Neural cell (in vitro differentiated cells): ENCODE measurements at regions not wholly inside any gene's neighbourhood (a gene's known extent, or its start where the extent isn't known, plus 50 kb on each side); places are given as distances from the start of the nearest gene placed in this dataset.

Experiments
- EZH2 ChIP-seq: fragments of 200-600, 300-800 bp; shearing (Covaris generic), sonication (generic); IDR thresholded peaks from 2 replicates; pipeline ENCODE4 v1.6.1; 2014; ENCODE audit warnings: antibody characterized with exemption, low read length, borderline replicate concordance, mild to moderate bottlenecking; ENCODE audit not compliant: insufficient read depth, poor library complexity, severe bottlenecking
- POLR2AphosphoS5 ChIP-seq: IDR thresholded peaks from 2 replicates; pipeline ENCODE4 v1.6.1; 2012
- TF ChIP-seq, protein P1 (sequence below): fragments of 450-650 bp; IDR thresholded peaks from 2 replicates; pipeline ENCODE4 v1.5.1; 2014; ENCODE audit warnings: antibody characterized with exemption, mild to moderate bottlenecking, moderate library complexity; ENCODE audit not compliant: poor library complexity, severe bottlenecking
- TF ChIP-seq, protein P2 (sequence below): IDR thresholded peaks from 2 replicates; pipeline ENCODE4 v1.6.1; 2012; ENCODE audit warnings: borderline replicate concordance

- TF ChIP-seq EZH2 (no peak), POLR2AphosphoS5 (no peak)
- TF ChIP-seq, protein P1, sequence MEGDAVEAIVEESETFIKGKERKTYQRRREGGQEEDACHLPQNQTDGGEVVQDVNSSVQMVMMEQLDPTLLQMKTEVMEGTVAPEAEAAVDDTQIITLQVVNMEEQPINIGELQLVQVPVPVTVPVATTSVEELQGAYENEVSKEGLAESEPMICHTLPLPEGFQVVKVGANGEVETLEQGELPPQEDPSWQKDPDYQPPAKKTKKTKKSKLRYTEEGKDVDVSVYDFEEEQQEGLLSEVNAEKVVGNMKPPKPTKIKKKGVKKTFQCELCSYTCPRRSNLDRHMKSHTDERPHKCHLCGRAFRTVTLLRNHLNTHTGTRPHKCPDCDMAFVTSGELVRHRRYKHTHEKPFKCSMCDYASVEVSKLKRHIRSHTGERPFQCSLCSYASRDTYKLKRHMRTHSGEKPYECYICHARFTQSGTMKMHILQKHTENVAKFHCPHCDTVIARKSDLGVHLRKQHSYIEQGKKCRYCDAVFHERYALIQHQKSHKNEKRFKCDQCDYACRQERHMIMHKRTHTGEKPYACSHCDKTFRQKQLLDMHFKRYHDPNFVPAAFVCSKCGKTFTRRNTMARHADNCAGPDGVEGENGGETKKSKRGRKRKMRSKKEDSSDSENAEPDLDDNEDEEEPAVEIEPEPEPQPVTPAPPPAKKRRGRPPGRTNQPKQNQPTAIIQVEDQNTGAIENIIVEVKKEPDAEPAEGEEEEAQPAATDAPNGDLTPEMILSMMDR = no peak
- TF ChIP-seq, protein P2, sequence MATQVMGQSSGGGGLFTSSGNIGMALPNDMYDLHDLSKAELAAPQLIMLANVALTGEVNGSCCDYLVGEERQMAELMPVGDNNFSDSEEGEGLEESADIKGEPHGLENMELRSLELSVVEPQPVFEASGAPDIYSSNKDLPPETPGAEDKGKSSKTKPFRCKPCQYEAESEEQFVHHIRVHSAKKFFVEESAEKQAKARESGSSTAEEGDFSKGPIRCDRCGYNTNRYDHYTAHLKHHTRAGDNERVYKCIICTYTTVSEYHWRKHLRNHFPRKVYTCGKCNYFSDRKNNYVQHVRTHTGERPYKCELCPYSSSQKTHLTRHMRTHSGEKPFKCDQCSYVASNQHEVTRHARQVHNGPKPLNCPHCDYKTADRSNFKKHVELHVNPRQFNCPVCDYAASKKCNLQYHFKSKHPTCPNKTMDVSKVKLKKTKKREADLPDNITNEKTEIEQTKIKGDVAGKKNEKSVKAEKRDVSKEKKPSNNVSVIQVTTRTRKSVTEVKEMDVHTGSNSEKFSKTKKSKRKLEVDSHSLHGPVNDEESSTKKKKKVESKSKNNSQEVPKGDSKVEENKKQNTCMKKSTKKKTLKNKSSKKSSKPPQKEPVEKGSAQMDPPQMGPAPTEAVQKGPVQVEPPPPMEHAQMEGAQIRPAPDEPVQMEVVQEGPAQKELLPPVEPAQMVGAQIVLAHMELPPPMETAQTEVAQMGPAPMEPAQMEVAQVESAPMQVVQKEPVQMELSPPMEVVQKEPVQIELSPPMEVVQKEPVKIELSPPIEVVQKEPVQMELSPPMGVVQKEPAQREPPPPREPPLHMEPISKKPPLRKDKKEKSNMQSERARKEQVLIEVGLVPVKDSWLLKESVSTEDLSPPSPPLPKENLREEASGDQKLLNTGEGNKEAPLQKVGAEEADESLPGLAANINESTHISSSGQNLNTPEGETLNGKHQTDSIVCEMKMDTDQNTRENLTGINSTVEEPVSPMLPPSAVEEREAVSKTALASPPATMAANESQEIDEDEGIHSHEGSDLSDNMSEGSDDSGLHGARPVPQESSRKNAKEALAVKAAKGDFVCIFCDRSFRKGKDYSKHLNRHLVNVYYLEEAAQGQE = no peak
Observed at GRCh38 chr7:131038153-131038552, 289.5 kb upstream of the MKLN1 start.
